ENCODE measurements at regions not wholly inside any gene's neighbourhood (a gene's known extent, or its start where the extent isn't known, plus 50 kb on each side); places are given as distances from the start of the nearest gene placed in this dataset.

GRCh38 chr13:33617055-33617454 is 200.9 kb upstream of the RFC3 start:
- ATAC-seq (ENCODE audit: low read depth) (no peak), DNase-seq (no peak)
- Histone ChIP-seq H3K9me1 (ENCODE audit: insufficient read depth, low read length) (no peaks in the 10 kb centered on the region), H3K4me1 (ENCODE audit: control insufficient read depth, insufficient read depth, low read length) (no peaks in the 10 kb centered on the region), H4K20me1 (ENCODE audit: insufficient read depth, low read length) (no peaks in the 10 kb centered on the region), H2AK5ac (ENCODE audit: low read depth, low read length) (no peak overlapping the region), H3K79me1 (ENCODE audit: low read depth in 1 of 2, low read length in 2 of 2) (no peaks in the 10 kb centered on the region), H3K9me3 (ENCODE audit: control insufficient read depth, insufficient read depth, low read length) (no peaks in the 10 kb centered on the region), H3K4me2 (ENCODE audit: low read depth, low read length) (no peak overlapping the region), H4K8ac (ENCODE audit: low read depth in 2 of 2, low read length in 2 of 2) (no peak overlapping the region), H3K27ac (ENCODE audit: insufficient read depth, low read length) (no peak overlapping the region), H2BK20ac (ENCODE audit: low read depth, low read length) (no peak overlapping the region), H3K27me3 (ENCODE audit: control insufficient read depth, insufficient read depth, low read length) (no peaks in the 10 kb centered on the region), H3K4me3 (ENCODE audit: insufficient read depth, low read depth, low read length) (no peak overlapping the region), H3K9ac (ENCODE audit: low read depth, low read length) (no peak overlapping the region), H2BK5ac (ENCODE audit: low read depth, low read length, poor library complexity, severe bottlenecking) (no peak overlapping the region), H2AFZ (replicated peaks; ENCODE audit: low read length, poor library complexity) (no peak overlapping the region), H3K14ac (replicated peaks; ENCODE audit: low read depth, low read length) (no peak overlapping the region), H3K56ac (ENCODE audit: extremely low read depth, insufficient read depth, low read length) (no peak overlapping the region), H4K91ac (ENCODE audit: insufficient read depth, low read depth, low read length) (no peak overlapping the region), H3K36me3 (ENCODE audit: control insufficient read depth, insufficient read depth, low read length) (no peaks in the 10 kb centered on the region), H3K23ac (ENCODE audit: low read depth, low read length) (no peak overlapping the region), H2BK15ac (ENCODE audit: low read depth, low read length) (no peak overlapping the region), H3K18ac (ENCODE audit: low read depth, low read length) (no peak overlapping the region), H2AK9ac (replicated peaks; ENCODE audit: low read depth, low read length, poor library complexity) (no peak overlapping the region), H2BK120ac (ENCODE audit: low read depth, low read length) (no peak overlapping the region), H4K5ac (ENCODE audit: low read depth, low read length) (no peak overlapping the region), H3K4ac (ENCODE audit: low read depth, low read length) (no peak overlapping the region)
- dilution Hi-C loops (cut with HindIII; ENCODE audit: low sequenced_read_pairs, unreplicated experiment): no loop called here
- TF ChIP-seq RFX5 (IDR thresholded peaks at IDR 0.05; ENCODE audit: low read depth, low read length): no peak
- TF ChIP-seq ELK1 (IDR thresholded peaks at IDR 0.05; ENCODE audit: borderline replicate concordance, low read depth, low read length): no peak
- no peak for TF ChIP-seq POLR2A (IDR thresholded peaks at IDR 0.05; ENCODE audit: low read depth, low read length)
- no peak for TF ChIP-seq CEBPB (IDR thresholded peaks at IDR 0.05; ENCODE audit: low read depth, low read length)
- no peak for TF ChIP-seq MAZ (IDR thresholded peaks at IDR 0.05; ENCODE audit: borderline replicate concordance, low read depth, low read length)
- TF ChIP-seq NFE2L2 (IDR thresholded peaks at IDR 0.05; ENCODE audit: low read depth, low read length): no peak
- TF ChIP-seq USF2 (IDR thresholded peaks at IDR 0.05; ENCODE audit: low read depth, low read length): no peak
- TF ChIP-seq FOS (IDR thresholded peaks at IDR 0.05; ENCODE audit: low read depth, low read length): no peak
- no peak for TF ChIP-seq RCOR1 (IDR thresholded peaks at IDR 0.05; ENCODE audit: insufficient replicate concordance, low read length)
- ChIA-PET CTCF (no interaction called here), POLR2A (ENCODE audit: unreplicated experiment) (no interaction called here)
- no TSS peak for BruUV-seq (replicated peaks)
- in situ Hi-C loops (cut with MboI; ENCODE audit: low sequenced_read_pairs): no loop called here
- WGBS, 2 experiments (ENCODE audit: extremely low coverage in 2 of 2, insufficient read length in 1 of 2): no CpG with 5 or more reads among the region's 2 CpGs
- intact Hi-C loops (cut with micrococcal nuclease): no loop called here

All from IMR-90 (cell line).